ENCODE measurements at regions not wholly inside any gene's neighbourhood (a gene's known extent, or its start where the extent isn't known, plus 50 kb on each side); places are given as distances from the start of the nearest gene placed in this dataset.
A peak's percentile ranks its signal among the peaks of the same experiment; 100 is the strongest.

DNA sequence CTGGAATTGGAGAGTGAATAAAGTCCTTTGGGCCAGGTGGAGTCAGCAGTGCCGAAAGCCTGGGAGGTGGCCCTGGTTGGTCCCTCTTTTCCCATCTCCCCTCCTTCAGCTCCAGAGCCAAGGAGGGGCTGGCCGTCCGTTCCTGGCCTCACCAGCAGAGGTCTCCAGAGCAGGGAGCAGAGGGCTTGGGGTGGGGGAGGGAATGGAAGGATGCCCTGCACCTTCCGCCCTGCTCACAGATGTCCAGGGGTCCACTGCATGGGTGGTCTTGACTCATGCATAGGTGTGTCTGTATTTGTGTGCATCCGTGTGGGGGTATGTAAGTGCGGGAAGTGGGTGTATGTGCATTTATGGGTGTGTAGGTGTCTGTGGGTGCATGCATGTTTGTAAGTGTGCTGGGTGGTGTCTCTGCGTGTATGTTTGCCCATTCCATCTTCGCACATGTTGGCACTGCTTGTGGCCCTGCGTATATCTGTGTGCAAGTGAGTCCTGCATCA is 201.8 kb downstream of the ZFP36L2 start:
- TF ChIP-seq, protein P1, sequence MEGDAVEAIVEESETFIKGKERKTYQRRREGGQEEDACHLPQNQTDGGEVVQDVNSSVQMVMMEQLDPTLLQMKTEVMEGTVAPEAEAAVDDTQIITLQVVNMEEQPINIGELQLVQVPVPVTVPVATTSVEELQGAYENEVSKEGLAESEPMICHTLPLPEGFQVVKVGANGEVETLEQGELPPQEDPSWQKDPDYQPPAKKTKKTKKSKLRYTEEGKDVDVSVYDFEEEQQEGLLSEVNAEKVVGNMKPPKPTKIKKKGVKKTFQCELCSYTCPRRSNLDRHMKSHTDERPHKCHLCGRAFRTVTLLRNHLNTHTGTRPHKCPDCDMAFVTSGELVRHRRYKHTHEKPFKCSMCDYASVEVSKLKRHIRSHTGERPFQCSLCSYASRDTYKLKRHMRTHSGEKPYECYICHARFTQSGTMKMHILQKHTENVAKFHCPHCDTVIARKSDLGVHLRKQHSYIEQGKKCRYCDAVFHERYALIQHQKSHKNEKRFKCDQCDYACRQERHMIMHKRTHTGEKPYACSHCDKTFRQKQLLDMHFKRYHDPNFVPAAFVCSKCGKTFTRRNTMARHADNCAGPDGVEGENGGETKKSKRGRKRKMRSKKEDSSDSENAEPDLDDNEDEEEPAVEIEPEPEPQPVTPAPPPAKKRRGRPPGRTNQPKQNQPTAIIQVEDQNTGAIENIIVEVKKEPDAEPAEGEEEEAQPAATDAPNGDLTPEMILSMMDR (conservative IDR thresholded peaks at IDR 0.05) = peak; percentile 64
- TF ChIP-seq ZFX (IDR thresholded peaks at IDR 0.05) = no peak
